GM23248 (cell line): ENCODE measurements at regions not wholly inside any gene's neighbourhood (a gene's known extent, or its start where the extent isn't known, plus 50 kb on each side); places are given as distances from the start of the nearest gene placed in this dataset.
"Not testable (repeated sequence)": the region's sequence is repeated elsewhere in the genome, so short reads cannot be mapped to it uniquely, and the experiment has no call there.

ENCODE experiments used
- EZH2 ChIP-seq: fragments of 200-600 bp; sonication (generic); IDR thresholded peaks from 2 replicates; pipeline ENCODE4 v1.6.1; 2018; ENCODE audit warnings: antibody characterized with exemption, mild to moderate bottlenecking; ENCODE audit not compliant: insufficient read depth, poor library complexity, severe bottlenecking
- EZH2phosphoT487 ChIP-seq: fragments of 200-600 bp; sonication (generic); IDR thresholded peaks from 2 replicates; pipeline ENCODE4 v1.6.1; 2018; ENCODE audit warnings: antibody characterized with exemption, moderate library complexity, mild to moderate bottlenecking, low read depth; ENCODE audit not compliant: insufficient read depth

- TF ChIP-seq EZH2, EZH2phosphoT487: not testable (repeated sequence)
Observed at GRCh38 chrX:35443091-35443582, 355.0 kb upstream of the MAGEB16 start.
